GM19351 (cell line): ENCODE measurements at regions not wholly inside any gene's neighbourhood (a gene's known extent, or its start where the extent isn't known, plus 50 kb on each side); places are given as distances from the start of the nearest gene placed in this dataset.
"Not testable (repeated sequence)": the region's sequence is repeated elsewhere in the genome, so short reads cannot be mapped to it uniquely, and the experiment has no call there.

ENCODE experiments used
- ATAC-seq: cut with Tn5 transposase; IDR thresholded peaks from one replicate; pipeline ENCODE4 v1.9.1; 2021; ENCODE audit warnings: mild to moderate bottlenecking, moderate library complexity; ENCODE audit not compliant: unreplicated experiment

GRCh38 chr3:153539263-153539662 lies 377.2 kb downstream of the RAP2B start:
- no peak for ATAC-seq

- no peak for ATAC-seq
These were observed 383.4 kb downstream of the RAP2B start for GRCh38 chr3:153545471-153545870.

GRCh38 chr3:153547970-153548369 lies 385.9 kb downstream of the RAP2B start:
- no peak for ATAC-seq

GRCh38 chr3:153549686-153550085 lies 387.7 kb downstream of the RAP2B start:
- ATAC-seq: not testable (repeated sequence)

GRCh38 chr3:153551536-153552285 lies 389.7 kb downstream of the RAP2B start:
- ATAC-seq: no peak

GRCh38 chr3:153552887-153553604 lies 391.0 kb downstream of the RAP2B start:
- no peak for ATAC-seq

GRCh38 chr3:153553605-153553945 lies 391.5 kb downstream of the RAP2B start:
- ATAC-seq: no peak

GRCh38 chr3:153555919-153556318 lies 393.9 kb downstream of the RAP2B start:
- no peak for ATAC-seq

GRCh38 chr3:153559366-153559765 lies 397.3 kb downstream of the RAP2B start:
- not testable (repeated sequence) for ATAC-seq

- no peak for ATAC-seq
These were observed 405.0 kb downstream of the RAP2B start for GRCh38 chr3:153567011-153567410.

GRCh38 chr3:153567556-153567955 lies 405.5 kb downstream of the RAP2B start:
- ATAC-seq: no peak

- not testable (repeated sequence) for ATAC-seq
These were observed 408.5 kb downstream of the RAP2B start for GRCh38 chr3:153570481-153570880.

GRCh38 chr3:153572165-153572564 lies 410.1 kb downstream of the RAP2B start:
- no peak for ATAC-seq

- no peak for ATAC-seq
These were observed 410.6 kb downstream of the RAP2B start for GRCh38 chr3:153572654-153573053.

- ATAC-seq: no peak
These were observed 411.5 kb downstream of the RAP2B start for GRCh38 chr3:153573481-153573880.

- ATAC-seq: no peak
These were observed 412.4 kb downstream of the RAP2B start for GRCh38 chr3:153574445-153574844.

- ATAC-seq: no peak
These were observed 415.2 kb downstream of the RAP2B start for GRCh38 chr3:153577059-153577736.

GRCh38 chr3:153578046-153578445 lies 416.0 kb downstream of the RAP2B start:
- ATAC-seq: no peak

GRCh38 chr3:153590051-153590450 lies 428.0 kb downstream of the RAP2B start:
- no peak for ATAC-seq

GRCh38 chr3:153591561-153592245 lies 429.7 kb downstream of the RAP2B start:
- no peak for ATAC-seq

- peak; percentile 78 for ATAC-seq
These were observed 433.3 kb downstream of the RAP2B start for GRCh38 chr3:153595186-153595815.
